DND-41 (cell line): ENCODE measurements at regions not wholly inside any gene's neighbourhood (a gene's known extent, or its start where the extent isn't known, plus 50 kb on each side); places are given as distances from the start of the nearest gene placed in this dataset.

Experiments
- ATAC-seq: fragments of 200-7000 bp; cut with Tn5 transposase; 3 replicates; pipeline ENCODE4 v1.9.1; 2021; ENCODE audit warnings: low read depth; ENCODE audit not compliant: insufficient read depth
- DNase-seq: peaks from one replicate; pipeline ENCODE4 v3.0.0-alpha.2; 2020
- H2AFZ ChIP-seq: 2 replicates; pipeline ENCODE4 v1.6.0; 2012; ENCODE audit warnings: low read depth, low read length
- H3K27ac ChIP-seq: 2 replicates; pipeline ENCODE4 v1.5.1; 2012; ENCODE audit warnings: low read length, inconsistent platforms
- H3K27me3 ChIP-seq: fragments of 200-600 bp; sonication (generic); 2 replicates; pipeline ENCODE4 v1.6.0; 2012; ENCODE audit warnings: low read length, mild to moderate bottlenecking, inconsistent platforms; ENCODE audit not compliant: insufficient read depth, poor library complexity
- H3K36me3 ChIP-seq: 2 replicates; pipeline ENCODE4 v1.5.1; 2012; ENCODE audit warnings: low read length, inconsistent platforms; ENCODE audit not compliant: insufficient read depth
- H3K4me1 ChIP-seq: 2 replicates; pipeline ENCODE4 v1.5.1; 2012; ENCODE audit warnings: mild to moderate bottlenecking, low read length; ENCODE audit not compliant: insufficient read depth
- H3K4me2 ChIP-seq: 2 replicates; pipeline ENCODE4 v1.6.0; 2012; ENCODE audit warnings: mild to moderate bottlenecking, moderate library complexity, low read length, inconsistent platforms; ENCODE audit not compliant: insufficient read depth
- H3K4me3 ChIP-seq, 2 experiments: fragments of 200-600 bp in 1 of 2; shearing (Covaris generic) in 1 of 2; 2 replicates each; pipeline ENCODE4 v1.5.1; 2012 to 2016; ENCODE audit warnings: inconsistent platforms in 2 of 2, low read length in 2 of 2, mild to moderate bottlenecking in 2 of 2, low read depth in 1 of 2, moderate library complexity in 1 of 2
- H3K79me2 ChIP-seq: 2 replicates; pipeline ENCODE4 v1.6.0; 2012; ENCODE audit warnings: low read length, inconsistent platforms; ENCODE audit not compliant: insufficient read depth
- H3K9ac ChIP-seq: 2 replicates; pipeline ENCODE4 v1.6.0; 2012; ENCODE audit warnings: low read depth, mild to moderate bottlenecking, inconsistent platforms, low read length, moderate library complexity
- H3K9me3 ChIP-seq: 2 replicates; pipeline ENCODE4 v1.5.1; 2012; ENCODE audit warnings: low read length, moderate library complexity, mild to moderate bottlenecking, inconsistent platforms; ENCODE audit not compliant: insufficient read depth, severe bottlenecking
- H4K20me1 ChIP-seq: 2 replicates; pipeline ENCODE4 v1.6.0; 2012; ENCODE audit warnings: low read length; ENCODE audit not compliant: insufficient read depth
- EZH2 ChIP-seq: IDR thresholded peaks from 3 replicates; pipeline ENCODE4 v1.6.1; 2012; ENCODE audit warnings: borderline replicate concordance, low read depth, mild to moderate bottlenecking, moderate library complexity, low read length, inconsistent platforms; ENCODE audit not compliant: severe bottlenecking
- TF ChIP-seq, protein P1 (sequence below): IDR thresholded peaks from 2 replicates; pipeline ENCODE4 v1.5.1; 2012; ENCODE audit warnings: borderline replicate concordance, low read length, moderate library complexity, mild to moderate bottlenecking; ENCODE audit not compliant: poor library complexity, severe bottlenecking; ENCODE audit errors: extremely low read depth

DNA sequence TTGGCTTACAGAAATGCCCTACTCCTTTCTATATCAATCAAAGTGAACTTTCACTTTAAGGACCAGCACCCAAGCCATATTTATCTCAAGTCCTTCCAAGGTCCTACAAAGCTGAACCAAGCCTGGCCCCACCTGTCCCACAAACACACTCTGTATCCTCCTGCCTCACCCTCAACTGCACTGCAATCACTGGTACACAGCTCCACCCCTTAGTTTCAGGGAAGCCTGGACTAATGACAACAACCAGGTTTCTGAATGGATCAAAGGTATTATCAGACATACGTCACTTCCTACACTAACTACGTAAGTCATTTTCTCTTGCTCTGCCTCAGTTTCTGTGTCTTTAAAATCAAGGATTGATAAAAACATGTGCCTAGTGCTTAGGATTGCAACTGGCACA, 205.6 kb upstream of the HS3ST1 start:
- no peak overlapping the region for H3K9ac ChIP-seq
- TF ChIP-seq, protein P1, sequence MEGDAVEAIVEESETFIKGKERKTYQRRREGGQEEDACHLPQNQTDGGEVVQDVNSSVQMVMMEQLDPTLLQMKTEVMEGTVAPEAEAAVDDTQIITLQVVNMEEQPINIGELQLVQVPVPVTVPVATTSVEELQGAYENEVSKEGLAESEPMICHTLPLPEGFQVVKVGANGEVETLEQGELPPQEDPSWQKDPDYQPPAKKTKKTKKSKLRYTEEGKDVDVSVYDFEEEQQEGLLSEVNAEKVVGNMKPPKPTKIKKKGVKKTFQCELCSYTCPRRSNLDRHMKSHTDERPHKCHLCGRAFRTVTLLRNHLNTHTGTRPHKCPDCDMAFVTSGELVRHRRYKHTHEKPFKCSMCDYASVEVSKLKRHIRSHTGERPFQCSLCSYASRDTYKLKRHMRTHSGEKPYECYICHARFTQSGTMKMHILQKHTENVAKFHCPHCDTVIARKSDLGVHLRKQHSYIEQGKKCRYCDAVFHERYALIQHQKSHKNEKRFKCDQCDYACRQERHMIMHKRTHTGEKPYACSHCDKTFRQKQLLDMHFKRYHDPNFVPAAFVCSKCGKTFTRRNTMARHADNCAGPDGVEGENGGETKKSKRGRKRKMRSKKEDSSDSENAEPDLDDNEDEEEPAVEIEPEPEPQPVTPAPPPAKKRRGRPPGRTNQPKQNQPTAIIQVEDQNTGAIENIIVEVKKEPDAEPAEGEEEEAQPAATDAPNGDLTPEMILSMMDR, result no peak
- TF ChIP-seq EZH2, result no peak
- H3K27me3 ChIP-seq, result no peaks in the 10 kb centered on the region
- no peak overlapping the region for H3K27ac ChIP-seq
- no peak overlapping the region for H3K4me3 ChIP-seq
- H3K79me2 ChIP-seq, result no peaks in the 10 kb centered on the region
- no peak for ATAC-seq
- H3K4me1 ChIP-seq, result no peaks in the 10 kb centered on the region
- no peaks in the 10 kb centered on the region for H3K36me3 ChIP-seq
- no peak overlapping the region for H3K4me2 ChIP-seq
- H2AFZ ChIP-seq, result no peak overlapping the region
- no peaks in the 10 kb centered on the region for H3K9me3 ChIP-seq
- no peaks in the 10 kb centered on the region for H4K20me1 ChIP-seq
- no peak for DNase-seq

DNA sequence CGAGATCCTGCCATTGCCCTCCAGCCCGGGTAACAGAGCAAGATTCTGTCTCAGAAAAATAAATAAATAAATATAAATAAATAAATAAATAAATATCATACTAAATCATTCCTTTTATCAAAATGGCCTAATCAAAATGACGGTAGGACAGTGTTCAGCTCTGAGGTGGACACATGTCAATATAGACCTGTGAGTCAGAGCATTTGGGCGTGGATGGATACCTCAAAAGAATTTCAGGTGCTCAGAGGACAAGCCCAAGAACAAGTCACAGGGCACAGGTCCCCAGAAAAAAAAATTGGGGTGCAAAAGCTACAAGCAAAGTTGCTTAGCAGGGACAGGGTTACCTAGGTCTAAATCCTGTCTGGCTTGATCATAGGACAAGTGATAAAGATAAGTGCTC, 204.7 kb upstream of the HS3ST1 start:
- H3K79me2 ChIP-seq, result no peaks in the 10 kb centered on the region
- H3K36me3 ChIP-seq, result no peaks in the 10 kb centered on the region
- H3K9ac ChIP-seq, result no peak overlapping the region
- H4K20me1 ChIP-seq, result no peaks in the 10 kb centered on the region
- DNase-seq, result no peak
- no peak overlapping the region for H3K27ac ChIP-seq
- no peak overlapping the region for H2AFZ ChIP-seq
- H3K9me3 ChIP-seq, result no peaks in the 10 kb centered on the region
- no peak for ATAC-seq
- H3K4me3 ChIP-seq, result no peak overlapping the region
- no peak overlapping the region for H3K4me2 ChIP-seq
- TF ChIP-seq EZH2, result no peak
- TF ChIP-seq, protein P1, result no peak
- H3K27me3 ChIP-seq, result no peaks in the 10 kb centered on the region
- H3K4me1 ChIP-seq, result no peaks in the 10 kb centered on the region

DNA sequence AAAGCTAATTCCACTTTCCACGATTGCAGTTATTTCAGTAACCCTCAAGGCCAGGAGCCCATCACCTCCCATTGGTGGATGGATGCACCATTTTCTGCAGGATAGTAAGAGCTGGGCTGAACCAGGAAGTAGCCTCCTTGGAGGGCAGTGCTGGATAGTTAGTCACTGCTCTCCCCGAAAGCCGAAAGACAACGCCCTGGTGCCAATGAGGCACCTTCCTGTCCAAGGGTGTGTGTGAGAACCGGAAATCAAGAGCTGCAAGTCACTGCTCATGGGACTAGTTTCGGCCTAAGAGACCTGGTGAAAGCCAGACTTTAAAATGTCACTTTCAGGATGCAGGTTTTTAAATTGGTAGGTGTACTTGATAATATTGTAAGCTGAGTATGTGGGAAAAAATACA, 203.8 kb upstream of the HS3ST1 start:
- Histone ChIP-seq H3K27me3 (no peaks in the 10 kb centered on the region), H3K4me3 (no peak overlapping the region), H3K9ac (no peak overlapping the region), H2AFZ (no peak overlapping the region), H3K36me3 (no peaks in the 10 kb centered on the region), H3K9me3 (no peaks in the 10 kb centered on the region), H3K27ac (no peak overlapping the region), H3K4me1 (no peaks in the 10 kb centered on the region), H3K4me2 (no peak overlapping the region), H3K79me2 (no peaks in the 10 kb centered on the region), H4K20me1 (no peaks in the 10 kb centered on the region)
- ATAC-seq (no peak), DNase-seq (no peak)
- TF ChIP-seq, protein P1, result no peak
- TF ChIP-seq EZH2, result no peak

DNA sequence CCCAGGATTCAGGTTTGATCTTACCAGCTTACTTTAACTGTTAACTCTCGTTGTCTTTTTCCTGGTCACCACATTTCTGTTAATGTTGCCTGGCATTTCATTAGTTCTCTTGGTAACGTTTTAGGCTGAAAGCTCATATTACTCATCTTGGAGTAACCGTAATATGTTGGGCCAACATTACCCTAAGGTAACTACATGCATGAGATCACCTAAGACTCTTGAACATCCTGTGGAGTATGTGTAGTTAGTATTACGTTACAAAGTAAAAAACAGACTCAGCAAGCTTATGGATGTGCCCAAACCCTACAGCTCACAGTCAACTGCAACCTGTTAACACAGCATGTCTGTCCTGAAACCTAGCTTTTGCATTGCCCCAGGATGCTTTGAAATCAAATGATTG, 203.3 kb upstream of the HS3ST1 start:
- no peaks in the 10 kb centered on the region for H3K27me3 ChIP-seq
- no peaks in the 10 kb centered on the region for H3K79me2 ChIP-seq
- no peak overlapping the region for H3K4me2 ChIP-seq
- H3K36me3 ChIP-seq, result no peaks in the 10 kb centered on the region
- no peak overlapping the region for H2AFZ ChIP-seq
- ATAC-seq (no peak), DNase-seq (no peak)
- TF ChIP-seq EZH2, result no peak
- TF ChIP-seq, protein P1, result no peak
- no peaks in the 10 kb centered on the region for H4K20me1 ChIP-seq
- H3K9me3 ChIP-seq, result no peaks in the 10 kb centered on the region
- no peak overlapping the region for H3K27ac ChIP-seq
- H3K4me1 ChIP-seq, result no peaks in the 10 kb centered on the region
- no peak overlapping the region for H3K9ac ChIP-seq
- H3K4me3 ChIP-seq, result no peak overlapping the region
